ENCODE measurements at regions not wholly inside any gene's neighbourhood (a gene's known extent, or its start where the extent isn't known, plus 50 kb on each side); places are given as distances from the start of the nearest gene placed in this dataset.

- no peak for ATAC-seq
- intact Hi-C loops (cut with DNase I) = no loop called here
- Histone ChIP-seq H3K27ac (no peak overlapping the region), H3K4me1 (peaks cover 0 to 6% (median 0%) of the 10 kb centered on the region in 12 donors), H3K4me3 (no peak overlapping the region), H3K36me3 (no peaks in the 10 kb centered on the region), H3K27me3 (no peaks in the 10 kb centered on the region), H3K9me3 (no peaks in the 10 kb centered on the region)
- 81 to 97% (median 92%) methylated on average over 1 of the region's 1 CpG for WGBS, 4 donors
- TF ChIP-seq POLR2A (IDR thresholded peaks at IDR 0.05) (no peak), CTCF (IDR thresholded peaks at IDR 0.05) (no peak)
- no peak for DNase-seq
Observed at GRCh38 chr4:176440698-176441097, 120.9 kb downstream of the SPCS3 start.

DNA sequence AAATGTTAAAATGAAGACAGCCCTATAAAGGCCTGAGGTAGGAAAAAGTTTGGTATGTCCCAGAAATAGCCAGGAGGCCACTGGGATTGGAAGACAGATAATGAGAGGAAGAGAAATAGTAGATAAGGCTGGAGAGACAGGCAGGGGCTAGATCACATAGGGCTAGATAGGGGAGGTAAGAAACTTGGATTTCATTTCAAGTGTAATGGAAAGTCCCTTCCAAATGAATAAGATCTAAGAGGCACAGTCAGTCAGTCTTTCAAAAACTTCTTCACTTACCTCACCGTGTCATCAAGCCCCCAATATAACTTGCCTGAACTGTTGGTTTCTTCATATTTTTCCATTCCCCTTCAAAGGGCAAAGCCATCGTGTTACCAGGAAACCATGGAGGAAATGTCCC is 121.8 kb downstream of the SPCS3 start:
- WGBS, 4 donors = 83 to 94% (median 90%) methylated on average over 2 of the region's 2 CpGs
- no peaks in the 10 kb centered on the region for H3K27me3 ChIP-seq
- ATAC-seq = no peak
- H3K4me3 ChIP-seq = no peak overlapping the region
- H3K36me3 ChIP-seq = no peaks in the 10 kb centered on the region
- peaks cover 0 to 4% (median 0%) of the 10 kb centered on the region in 12 donors for H3K9me3 ChIP-seq
- H3K4me1 ChIP-seq = peaks cover 0 to 6% (median 0%) of the 10 kb centered on the region in 12 donors
- TF ChIP-seq POLR2A (IDR thresholded peaks at IDR 0.05) (no peak), CTCF (IDR thresholded peaks at IDR 0.05) (no peak)
- no peak for DNase-seq
- intact Hi-C loops (cut with DNase I) = no loop called here
- no peak overlapping the region for H3K27ac ChIP-seq

- DNase-seq (no peak), ATAC-seq (no peak)
- H3K9me3 ChIP-seq = peaks cover 0 to 4% (median 0%) of the 10 kb centered on the region in 12 donors
- peaks cover 0 to 6% (median 0%) of the 10 kb centered on the region in 12 donors for H3K4me1 ChIP-seq
- H3K36me3 ChIP-seq = no peaks in the 10 kb centered on the region
- intact Hi-C loops (cut with DNase I) = no loop called here
- H3K4me3 ChIP-seq = no peak overlapping the region
- H3K27me3 ChIP-seq = no peaks in the 10 kb centered on the region
- TF ChIP-seq CTCF (IDR thresholded peaks at IDR 0.05) = no peak
- no peak for TF ChIP-seq POLR2A (IDR thresholded peaks at IDR 0.05)
- 61 to 66% (median 64%) methylated on average over 4 of the region's 4 CpGs for WGBS, 4 donors
- no peak overlapping the region for H3K27ac ChIP-seq
Observed at GRCh38 chr4:176443117-176443516, 123.4 kb downstream of the SPCS3 start.

GRCh38 chr4:176443646-176444409 is 124.1 kb downstream of the SPCS3 start:
- Histone ChIP-seq H3K27me3 (no peaks in the 10 kb centered on the region), H3K4me1 (peaks cover 0 to 6% (median 0%) of the 10 kb centered on the region in 12 donors), H3K4me3 (no peak overlapping the region), H3K27ac (no peak overlapping the region), H3K9me3 (peaks cover 0 to 4% (median 0%) of the 10 kb centered on the region in 12 donors), H3K36me3 (no peaks in the 10 kb centered on the region)
- intact Hi-C loops (cut with DNase I) = no loop called here
- DNase-seq (no peak), ATAC-seq (no peak)
- 44 to 77% (median 51%) methylated on average over 3 of the region's 3 CpGs for WGBS, 4 donors
- TF ChIP-seq CTCF (IDR thresholded peaks at IDR 0.05) (no peak), POLR2A (IDR thresholded peaks at IDR 0.05) (no peak)
